ENCODE measurements at regions not wholly inside any gene's neighbourhood (a gene's known extent, or its start where the extent isn't known, plus 50 kb on each side); places are given as distances from the start of the nearest gene placed in this dataset.

GRCh38 chr1:244945109-244945671 is 80.8 kb upstream of the HNRNPU start:
- TF ChIP-seq GATA3 (IDR thresholded peaks at IDR 0.05; ENCODE audit: low read depth, low read length), result no peak
- no peak for TF ChIP-seq GATA2 (IDR thresholded peaks at IDR 0.05; ENCODE audit: low read depth, low read length)
